ENCODE measurements at regions not wholly inside any gene's neighbourhood (a gene's known extent, or its start where the extent isn't known, plus 50 kb on each side); places are given as distances from the start of the nearest gene placed in this dataset.

GRCh38 chr5:125228363-125229070, 482.1 kb upstream of the ZNF608 start:
- H3K27ac ChIP-seq, result no peak overlapping the region
- WGBS, 2 donors (ENCODE audit: low coverage in 1 of 2), result 65 to 67% methylated on average over 4 of the region's 4 CpGs
- no peak for DNase-seq

GRCh38 chr5:125229556-125229955, 483.1 kb upstream of the ZNF608 start:
- H3K4me3 ChIP-seq, result no peak overlapping the region
- H3K27ac ChIP-seq, result no peak overlapping the region
- H3K27me3 ChIP-seq, result no peaks in the 10 kb centered on the region
- no peaks in the 10 kb centered on the region for H3K36me3 ChIP-seq
- TF ChIP-seq EP300 (IDR thresholded peaks at IDR 0.05; ENCODE audit: low read depth) (no peak), POLR2A (IDR thresholded peaks at IDR 0.05) (no peak), CTCF (IDR thresholded peaks at IDR 0.05) (no peak), POLR2AphosphoS5 (IDR thresholded peaks at IDR 0.05) (no peak)
- no peaks in the 10 kb centered on the region for H3K4me1 ChIP-seq
- in situ Hi-C loops (cut with MboI; ENCODE audit: low pct_ligation_motif_present in 1 of 4, low pct_unique_long_range_greater_than_20kb in 1 of 4, low sequenced_read_pairs in 3 of 4) (no loop called here), intact Hi-C loops (cut with DNase I; ENCODE audit: low total_unique reads) (no loop called here)
- 95 to 100% methylated on average over 3 to 4 of the region's 4 CpGs for WGBS, 2 donors (ENCODE audit: low coverage in 1 of 2)
- no peaks in the 10 kb centered on the region for H3K9me3 ChIP-seq
- no peak for DNase-seq

More at GRCh38 chr5:125228363-125229070, 482.1 kb upstream of the ZNF608 start:
- in situ Hi-C loops (cut with MboI; ENCODE audit: low pct_ligation_motif_present in 1 of 4, low pct_unique_long_range_greater_than_20kb in 1 of 4, low sequenced_read_pairs in 3 of 4), result no loop called here
- Histone ChIP-seq H3K9me3 (no peaks in the 10 kb centered on the region), H3K4me1 (no peaks in the 10 kb centered on the region), H3K4me3 (no peak overlapping the region), H3K27me3 (no peaks in the 10 kb centered on the region), H3K36me3 (no peaks in the 10 kb centered on the region)
- no peak for TF ChIP-seq CTCF (IDR thresholded peaks at IDR 0.05)
- no peak for TF ChIP-seq POLR2AphosphoS5 (IDR thresholded peaks at IDR 0.05)
- TF ChIP-seq POLR2A (IDR thresholded peaks at IDR 0.05), result no peak
- no peak for TF ChIP-seq EP300 (IDR thresholded peaks at IDR 0.05; ENCODE audit: low read depth)
- intact Hi-C loops (cut with DNase I; ENCODE audit: low total_unique reads), result no loop called here

- Histone ChIP-seq H3K36me3 (no peaks in the 10 kb centered on the region), H3K27me3 (no peaks in the 10 kb centered on the region), H3K9me3 (no peaks in the 10 kb centered on the region), H3K4me1 (no peaks in the 10 kb centered on the region), H3K4me3 (no peak overlapping the region), H3K27ac (no peak overlapping the region)
- DNase-seq, result no peak
- WGBS, 2 donors (ENCODE audit: low coverage in 1 of 2), result 71 to 85% methylated on average over 1 to 3 of the region's 3 CpGs
- no peak for TF ChIP-seq EP300 (IDR thresholded peaks at IDR 0.05; ENCODE audit: low read depth)
- TF ChIP-seq CTCF (IDR thresholded peaks at IDR 0.05), result no peak
- no peak for TF ChIP-seq POLR2AphosphoS5 (IDR thresholded peaks at IDR 0.05)
- TF ChIP-seq POLR2A (IDR thresholded peaks at IDR 0.05), result no peak
- in situ Hi-C loops (cut with MboI; ENCODE audit: low pct_ligation_motif_present in 1 of 4, low pct_unique_long_range_greater_than_20kb in 1 of 4, low sequenced_read_pairs in 3 of 4) (no loop called here), intact Hi-C loops (cut with DNase I; ENCODE audit: low total_unique reads) (no loop called here)
Observed at GRCh38 chr5:125232779-125233230, 486.4 kb upstream of the ZNF608 start.

GRCh38 chr5:125233944-125234343, 487.5 kb upstream of the ZNF608 start:
- in situ Hi-C loops (cut with MboI; ENCODE audit: low pct_ligation_motif_present in 1 of 4, low pct_unique_long_range_greater_than_20kb in 1 of 4, low sequenced_read_pairs in 3 of 4) (no loop called here), intact Hi-C loops (cut with DNase I; ENCODE audit: low total_unique reads) (no loop called here)
- 73 to 89% methylated on average over 2 of the region's 2 CpGs for WGBS, 2 donors (ENCODE audit: low coverage in 1 of 2)
- no peaks in the 10 kb centered on the region for H3K9me3 ChIP-seq
- TF ChIP-seq CTCF (IDR thresholded peaks at IDR 0.05), result no peak
- no peak for TF ChIP-seq POLR2AphosphoS5 (IDR thresholded peaks at IDR 0.05)
- no peak for TF ChIP-seq EP300 (IDR thresholded peaks at IDR 0.05; ENCODE audit: low read depth)
- TF ChIP-seq POLR2A (IDR thresholded peaks at IDR 0.05), result no peak
- H3K4me1 ChIP-seq, result no peaks in the 10 kb centered on the region
- no peaks in the 10 kb centered on the region for H3K27me3 ChIP-seq
- H3K4me3 ChIP-seq, result no peak overlapping the region
- no peaks in the 10 kb centered on the region for H3K36me3 ChIP-seq
- DNase-seq, result no peak
- no peak overlapping the region for H3K27ac ChIP-seq
